Activated CD8-positive, alpha-beta T cell treated with anti-CD3 and anti-CD28 coated beads for 36 hours (primary cell): ENCODE measurements at regions not wholly inside any gene's neighbourhood (a gene's known extent, or its start where the extent isn't known, plus 50 kb on each side); places are given as distances from the start of the nearest gene placed in this dataset.

Experiments
- ATAC-seq: fragments of 200-7000 bp; cut with Tn5 transposase; one replicate; pipeline ENCODE4 v1.10.0; 2021; ENCODE audit warnings: mild to moderate bottlenecking, moderate library complexity
- CTCF ChIA-PET: fragments of 350-600 bp; sonication (Branson Sonifier 250); formaldehyde crosslinking; loops from one replicate; lab custom pipeline; 2021; ENCODE audit warnings: antibody characterized with exemption; lab: Charles Lee
- POLR2A ChIA-PET: fragments of 350-600 bp; sonication (Branson Sonifier 250); formaldehyde crosslinking; loops from one replicate; lab custom pipeline; 2021; ENCODE audit warnings: antibody characterized with exemption; lab: Charles Lee
- DNase-seq: peaks from one replicate; pipeline ENCODE4 v3.0.0-alpha.2; 2020
- H3K27ac Mint-ChIP-seq: one replicate; pipeline ENCODE4 v1.8.0; 2021; ENCODE audit warnings: mild to moderate bottlenecking, mixed read lengths
- H3K27me3 Mint-ChIP-seq: one replicate; pipeline ENCODE4 v1.8.0; 2021; ENCODE audit warnings: mixed read lengths
- H3K36me3 Mint-ChIP-seq: one replicate; pipeline ENCODE4 v1.8.0; 2021; ENCODE audit warnings: low read depth, mixed read lengths
- H3K4me1 Mint-ChIP-seq: one replicate; pipeline ENCODE4 v1.8.0; 2021; ENCODE audit warnings: low read depth, mixed read lengths
- H3K4me3 Mint-ChIP-seq: one replicate; pipeline ENCODE4 v1.8.0; 2021; ENCODE audit warnings: mild to moderate bottlenecking, moderate library complexity, mixed read lengths
- H3K9me3 Mint-ChIP-seq: one replicate; pipeline ENCODE4 v1.8.0; 2021; ENCODE audit warnings: mixed read lengths
- CTCF ChIP-seq: fragments of 200-600 bp; IDR thresholded peaks from one replicate; pipeline ENCODE4 v1.8.0; 2022; ENCODE audit warnings: antibody characterized with exemption, mild to moderate bottlenecking
- intact Hi-C: fragments of 100-400 bp; cut with micrococcal nuclease; formaldehyde crosslinking; loops from one replicate; pipeline ENCODE4 v1.10.0; 2022

- no peaks in the 10 kb centered on the region for H3K4me1 Mint-ChIP-seq
- H3K9me3 Mint-ChIP-seq: peaks cover 3% of the 10 kb centered on the region
- no peak overlapping the region for H3K27ac Mint-ChIP-seq
- H3K27me3 Mint-ChIP-seq: no peaks in the 10 kb centered on the region
- TF ChIP-seq CTCF: no peak
- no peak overlapping the region for H3K4me3 Mint-ChIP-seq
- DNase-seq (no peak), ATAC-seq (no peak)
- CTCF ChIA-PET: no interaction called here
- intact Hi-C loops: no loop called here
- no peaks in the 10 kb centered on the region for H3K36me3 Mint-ChIP-seq
- POLR2A ChIA-PET: no interaction called here
Measured at GRCh38 chr9:82153032-82153431, 164.5 kb downstream of the SPATA31D1 start.

- ATAC-seq: no peak
- no peak for DNase-seq
- no peak for TF ChIP-seq CTCF
- peaks cover 3% of the 10 kb centered on the region for H3K9me3 Mint-ChIP-seq
- H3K27me3 Mint-ChIP-seq: no peaks in the 10 kb centered on the region
- H3K4me1 Mint-ChIP-seq: no peaks in the 10 kb centered on the region
- no peak overlapping the region for H3K27ac Mint-ChIP-seq
- POLR2A ChIA-PET: no interaction called here
- intact Hi-C loops: no loop called here
- no peak overlapping the region for H3K4me3 Mint-ChIP-seq
- H3K36me3 Mint-ChIP-seq: no peaks in the 10 kb centered on the region
- CTCF ChIA-PET: no interaction called here
Measured at GRCh38 chr9:82154573-82154972, 166.0 kb downstream of the SPATA31D1 start.

- intact Hi-C loops: no loop called here
- Mint-ChIP-seq H3K9me3 (no peaks in the 10 kb centered on the region), H3K4me3 (no peak overlapping the region), H3K36me3 (no peaks in the 10 kb centered on the region), H3K27ac (no peak overlapping the region), H3K4me1 (no peaks in the 10 kb centered on the region), H3K27me3 (no peaks in the 10 kb centered on the region)
- DNase-seq (no peak), ATAC-seq (no peak)
- TF ChIP-seq CTCF: no peak
- ChIA-PET POLR2A (no interaction called here), CTCF (no interaction called here)
Measured at GRCh38 chr9:82161876-82162275, 173.3 kb downstream of the SPATA31D1 start.

DNA sequence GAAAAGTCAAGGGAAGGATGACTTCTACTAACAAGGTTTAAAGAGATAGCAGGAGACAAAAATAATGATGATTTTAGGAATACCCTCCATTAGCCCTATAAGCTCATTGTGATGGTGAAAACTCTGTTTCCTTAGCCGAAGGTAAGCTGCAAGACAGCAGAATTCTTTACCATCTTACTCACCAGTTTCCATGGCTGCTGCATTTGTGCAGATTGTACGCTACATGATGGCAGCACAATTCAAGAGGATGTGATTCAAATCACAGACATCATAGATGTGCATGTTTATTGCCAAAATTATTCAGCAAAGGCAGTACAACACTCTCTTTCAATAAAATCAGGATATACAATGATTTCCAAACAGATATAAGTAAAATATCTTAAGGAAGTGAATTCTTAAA is 175.6 kb downstream of the SPATA31D1 start:
- Mint-ChIP-seq H3K36me3 (no peaks in the 10 kb centered on the region), H3K4me3 (no peak overlapping the region), H3K27me3 (no peaks in the 10 kb centered on the region), H3K27ac (no peak overlapping the region), H3K9me3 (no peaks in the 10 kb centered on the region), H3K4me1 (no peaks in the 10 kb centered on the region)
- POLR2A ChIA-PET: no interaction called here
- ATAC-seq: no peak
- intact Hi-C loops: no loop called here
- CTCF ChIA-PET: no interaction called here
- no peak for TF ChIP-seq CTCF
- no peak for DNase-seq

GRCh38 chr9:82167296-82167695 is 178.7 kb downstream of the SPATA31D1 start:
- CTCF ChIA-PET: no interaction called here
- Mint-ChIP-seq H3K4me3 (no peak overlapping the region), H3K36me3 (no peaks in the 10 kb centered on the region), H3K9me3 (no peaks in the 10 kb centered on the region), H3K27ac (no peak overlapping the region), H3K4me1 (no peaks in the 10 kb centered on the region), H3K27me3 (no peaks in the 10 kb centered on the region)
- intact Hi-C loops: no loop called here
- no peak for TF ChIP-seq CTCF
- DNase-seq (no peak), ATAC-seq (no peak)
- POLR2A ChIA-PET: no interaction called here
